GM12878 (cell line): ENCODE measurements at regions not wholly inside any gene's neighbourhood (a gene's known extent, or its start where the extent isn't known, plus 50 kb on each side); places are given as distances from the start of the nearest gene placed in this dataset.

Experiments used
- ATAC-seq: fragments of 200-7000 bp; cut with Tn5 transposase; 3 replicates; pipeline ENCODE4 v1.9.1; 2020; ENCODE audit warnings: mild to moderate bottlenecking, moderate library complexity
- BruUV-seq: library from RNA; stranded (reverse); fragments of 400-500 nt; replicated peaks from 2 replicates; lab custom pipeline; 2021; lab: Mats Ljungman, UMichigan
- CTCF ChIA-PET: fragments of 300-600 bp; sonication (Branson Sonifier 250); formaldehyde crosslinking; extraction: SDS; loops from one replicate; lab custom pipeline; 2021; ENCODE audit warnings: inconsistent platforms; lab: Yijun Ruan, JAX
- POLR2A ChIA-PET: fragments of 350-600 bp; formaldehyde crosslinking; extraction: SDS; loops from one replicate; lab custom pipeline; 2021; ENCODE audit warnings: inconsistent platforms; lab: Charles Lee
- RAD21 ChIA-PET: fragments of 300-600 bp; sonication (Branson Sonifier 250); formaldehyde crosslinking; loops from one replicate; lab custom pipeline; 2023; ENCODE audit warnings: antibody characterized with exemption; ENCODE audit not compliant: unreplicated experiment; lab: Charles Lee
- SMC1A ChIA-PET: fragments of 300-600 bp; sonication (Branson Sonifier 250); formaldehyde crosslinking; loops from one replicate; lab custom pipeline; 2023; ENCODE audit not compliant: unreplicated experiment, uncharacterized antibody; lab: Charles Lee
- DNase-seq: peaks from one replicate; pipeline ENCODE4 v3.0.0-alpha.2; 2011; ENCODE audit warnings: low read depth, low spot score
- FAIRE-seq: peaks from 3 replicates; lab custom pipeline; 2011; peaks lifted over from hg19 to GRCh38; lab: Jason Lieb, UNC
- H2AFZ ChIP-seq: 2 replicates; pipeline ENCODE4 v1.6.0; 2011; ENCODE audit warnings: low read depth, low read length, control low read depth; ENCODE audit not compliant: control insufficient read depth
- H3K27ac ChIP-seq: 2 replicates; pipeline ENCODE4 v1.5.1; 2011; ENCODE audit warnings: control low read depth; ENCODE audit not compliant: control insufficient read depth, insufficient read depth
- H3K27me3 ChIP-seq, 2 experiments: replicated peaks in 1 of 2; 2 replicates each; pipeline versions ENCODE4 v1.6.0 to v1.6.1; 2011; ENCODE audit warnings: low read length in 1 of 2; ENCODE audit not compliant: control insufficient read depth in 2 of 2, insufficient read depth in 2 of 2
- H3K36me3 ChIP-seq, 2 experiments: 2 replicates each; pipeline ENCODE4 v1.5.1; 2011; ENCODE audit warnings: low read length in 1 of 2; ENCODE audit not compliant: control insufficient read depth in 2 of 2, insufficient read depth in 2 of 2
- H3K4me1 ChIP-seq: 2 replicates; pipeline ENCODE4 v1.6.1; 2011; ENCODE audit warnings: mild to moderate bottlenecking, low read length, moderate library complexity, mixed read lengths; ENCODE audit not compliant: control insufficient read depth, insufficient read depth
- H3K4me2 ChIP-seq: 2 replicates; pipeline ENCODE4 v1.6.0; 2011; ENCODE audit warnings: control low read depth; ENCODE audit not compliant: control insufficient read depth, insufficient read depth
- H3K4me3 ChIP-seq: fragments of 200-600 bp; sonication (generic); 2 replicates; pipeline ENCODE4 v1.5.1; 2016
- H3K79me2 ChIP-seq: 2 replicates; pipeline ENCODE4 v1.6.0; 2011; ENCODE audit warnings: low read length; ENCODE audit not compliant: control insufficient read depth, insufficient read depth
- H3K9ac ChIP-seq: 2 replicates; pipeline ENCODE4 v1.8.0; 2011; ENCODE audit warnings: low read length, control low read depth, mixed read lengths; ENCODE audit not compliant: control insufficient read depth, insufficient read depth
- H3K9me3 ChIP-seq: replicated peaks from 3 replicates; pipeline ENCODE4 v1.5.1; 2011; ENCODE audit warnings: mild to moderate bottlenecking, low read length; ENCODE audit not compliant: control insufficient read depth, insufficient read depth
- H4K20me1 ChIP-seq: 2 replicates; pipeline ENCODE4 v1.6.0; 2011; ENCODE audit not compliant: control insufficient read depth, insufficient read depth
- BRCA1 ChIP-seq: IDR thresholded peaks from 2 replicates; pipeline ENCODE4 v1.6.1; 2011; ENCODE audit warnings: low read depth, low read length, improper control_type of control experiment
- CBFB ChIP-seq: IDR thresholded peaks from 2 replicates; pipeline ENCODE4 v1.6.1; 2016; ENCODE audit warnings: antibody characterized with exemption, low read depth
- CREB1 ChIP-seq: IDR thresholded peaks from 2 replicates; pipeline ENCODE4 v1.6.1; 2012; ENCODE audit warnings: low read depth, mild to moderate bottlenecking, inconsistent platforms
- ETV6 ChIP-seq, 2 experiments: fragments of 450-650 bp in 1 of 2; IDR thresholded peaks in 1 of 2; conservative IDR thresholded peaks in 1 of 2; 2 replicates each; pipeline ENCODE4 v1.6.1; 2014; ENCODE audit warnings: antibody characterized with exemption in 1 of 2, borderline replicate concordance in 1 of 2, low read depth in 1 of 2, mild to moderate bottlenecking in 1 of 2, moderate library complexity in 1 of 2
- FOXK2 ChIP-seq: fragments of 450-650 bp; IDR thresholded peaks from 2 replicates; pipeline ENCODE4 v1.6.1; 2017; ENCODE audit warnings: mild to moderate bottlenecking, moderate library complexity
- HDAC6 ChIP-seq: fragments of 200-600 bp; sonication (generic); IDR thresholded peaks from one replicate; pipeline ENCODE4 v1.8.0; 2017; ENCODE audit warnings: antibody characterized with exemption; ENCODE audit not compliant: unreplicated experiment
- NR2C2 ChIP-seq: IDR thresholded peaks from 2 replicates; pipeline ENCODE4 v1.6.1; 2011; ENCODE audit warnings: borderline replicate concordance, low read depth; ENCODE audit not compliant: control insufficient read depth, insufficient read length
- RAD51 ChIP-seq: fragments of 450-650 bp; IDR thresholded peaks from 2 replicates; pipeline ENCODE4 v1.6.1; 2016; ENCODE audit warnings: moderate library complexity, mild to moderate bottlenecking, inconsistent platforms
- RUNX3 ChIP-seq: IDR thresholded peaks from 2 replicates; pipeline ENCODE4 v1.6.1; 2012; ENCODE audit warnings: low read length, inconsistent platforms
- SMARCA5 ChIP-seq: fragments of 450-650 bp; IDR thresholded peaks from 2 replicates; pipeline ENCODE4 v1.6.1; 2017; ENCODE audit warnings: mild to moderate bottlenecking
- SPI1 ChIP-seq: IDR thresholded peaks from 2 replicates; pipeline ENCODE4 v1.6.1; 2011; ENCODE audit warnings: low read depth, mild to moderate bottlenecking, low read length, moderate library complexity, borderline replicate concordance; ENCODE audit not compliant: insufficient read depth
- ZNF207 ChIP-seq: fragments of 450-650 bp; IDR thresholded peaks from 2 replicates; pipeline ENCODE4 v1.6.1; 2014; ENCODE audit warnings: antibody characterized with exemption, mild to moderate bottlenecking, borderline replicate concordance
- ZSCAN29 ChIP-seq: fragments of 450-650 bp; IDR thresholded peaks from 2 replicates; pipeline ENCODE4 v1.6.1; 2017; ENCODE audit warnings: mild to moderate bottlenecking, moderate library complexity
- WGBS: methylation state at CpG from one replicate; pipeline ENCODE4 v1.1.6; 2016; ENCODE audit warnings: low lambda C conversion rate; ENCODE audit not compliant: insufficient replicate concordance, insufficient coverage; ENCODE audit errors: missing lambda C conversion rate; 5-methylcytosine and 5-hydroxymethylcytosine counted together
- in situ Hi-C: fragments of 300-500 bp; cut with MboI; formaldehyde crosslinking; loops from 9 replicates; pipeline ENCODE4 v1.14.3; 2018; ENCODE audit warnings: mixed read lengths
- intact Hi-C: fragments of 100-400 bp; cut with micrococcal nuclease; formaldehyde crosslinking; loops from one replicate; pipeline ENCODE4 v1.14.2; 2022; ENCODE audit not compliant: unreplicated experiment
- TF ChIP-seq, protein P1 (sequence below): fragments of 450-650 bp; IDR thresholded peaks from 2 replicates; pipeline ENCODE4 v1.6.1; 2017; ENCODE audit warnings: low read depth, mild to moderate bottlenecking, moderate library complexity
- TF ChIP-seq, protein P2 (sequence below): fragments of 450-650 bp; IDR thresholded peaks from 2 replicates; pipeline ENCODE4 v1.6.1; 2017; ENCODE audit warnings: mild to moderate bottlenecking, moderate library complexity
- TF ChIP-seq, protein P3 (sequence below): fragments of 450-650 bp; IDR thresholded peaks from 2 replicates; pipeline ENCODE4 v1.6.1; 2016; ENCODE audit warnings: mild to moderate bottlenecking

DNA sequence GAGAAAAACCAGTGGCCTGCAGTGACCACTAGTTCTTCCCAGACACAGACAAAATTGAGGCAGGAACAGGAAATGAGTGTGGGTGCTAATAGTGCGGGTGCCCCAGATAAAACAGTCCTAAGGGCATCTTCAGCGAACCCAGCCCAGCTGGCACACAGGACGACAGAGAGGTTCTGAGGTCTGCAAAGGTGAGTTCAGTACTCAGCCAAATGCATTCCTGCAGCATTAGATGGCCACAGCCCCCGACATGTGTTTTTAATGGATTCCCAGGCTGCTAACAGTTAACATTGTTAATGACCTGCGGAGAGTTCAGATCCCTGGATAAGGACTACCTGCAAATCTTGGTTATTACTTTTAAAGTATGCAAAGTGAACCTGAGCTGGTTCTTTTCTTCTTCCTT is 196.0 kb downstream of the HIBADH start (continued):
- TF ChIP-seq, protein P1, sequence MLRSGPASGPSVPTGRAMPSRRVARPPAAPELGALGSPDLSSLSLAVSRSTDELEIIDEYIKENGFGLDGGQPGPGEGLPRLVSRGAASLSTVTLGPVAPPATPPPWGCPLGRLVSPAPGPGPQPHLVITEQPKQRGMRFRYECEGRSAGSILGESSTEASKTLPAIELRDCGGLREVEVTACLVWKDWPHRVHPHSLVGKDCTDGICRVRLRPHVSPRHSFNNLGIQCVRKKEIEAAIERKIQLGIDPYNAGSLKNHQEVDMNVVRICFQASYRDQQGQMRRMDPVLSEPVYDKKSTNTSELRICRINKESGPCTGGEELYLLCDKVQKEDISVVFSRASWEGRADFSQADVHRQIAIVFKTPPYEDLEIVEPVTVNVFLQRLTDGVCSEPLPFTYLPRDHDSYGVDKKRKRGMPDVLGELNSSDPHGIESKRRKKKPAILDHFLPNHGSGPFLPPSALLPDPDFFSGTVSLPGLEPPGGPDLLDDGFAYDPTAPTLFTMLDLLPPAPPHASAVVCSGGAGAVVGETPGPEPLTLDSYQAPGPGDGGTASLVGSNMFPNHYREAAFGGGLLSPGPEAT: no peak
- no peak for TF ChIP-seq ZSCAN29
- TF ChIP-seq, protein P2, sequence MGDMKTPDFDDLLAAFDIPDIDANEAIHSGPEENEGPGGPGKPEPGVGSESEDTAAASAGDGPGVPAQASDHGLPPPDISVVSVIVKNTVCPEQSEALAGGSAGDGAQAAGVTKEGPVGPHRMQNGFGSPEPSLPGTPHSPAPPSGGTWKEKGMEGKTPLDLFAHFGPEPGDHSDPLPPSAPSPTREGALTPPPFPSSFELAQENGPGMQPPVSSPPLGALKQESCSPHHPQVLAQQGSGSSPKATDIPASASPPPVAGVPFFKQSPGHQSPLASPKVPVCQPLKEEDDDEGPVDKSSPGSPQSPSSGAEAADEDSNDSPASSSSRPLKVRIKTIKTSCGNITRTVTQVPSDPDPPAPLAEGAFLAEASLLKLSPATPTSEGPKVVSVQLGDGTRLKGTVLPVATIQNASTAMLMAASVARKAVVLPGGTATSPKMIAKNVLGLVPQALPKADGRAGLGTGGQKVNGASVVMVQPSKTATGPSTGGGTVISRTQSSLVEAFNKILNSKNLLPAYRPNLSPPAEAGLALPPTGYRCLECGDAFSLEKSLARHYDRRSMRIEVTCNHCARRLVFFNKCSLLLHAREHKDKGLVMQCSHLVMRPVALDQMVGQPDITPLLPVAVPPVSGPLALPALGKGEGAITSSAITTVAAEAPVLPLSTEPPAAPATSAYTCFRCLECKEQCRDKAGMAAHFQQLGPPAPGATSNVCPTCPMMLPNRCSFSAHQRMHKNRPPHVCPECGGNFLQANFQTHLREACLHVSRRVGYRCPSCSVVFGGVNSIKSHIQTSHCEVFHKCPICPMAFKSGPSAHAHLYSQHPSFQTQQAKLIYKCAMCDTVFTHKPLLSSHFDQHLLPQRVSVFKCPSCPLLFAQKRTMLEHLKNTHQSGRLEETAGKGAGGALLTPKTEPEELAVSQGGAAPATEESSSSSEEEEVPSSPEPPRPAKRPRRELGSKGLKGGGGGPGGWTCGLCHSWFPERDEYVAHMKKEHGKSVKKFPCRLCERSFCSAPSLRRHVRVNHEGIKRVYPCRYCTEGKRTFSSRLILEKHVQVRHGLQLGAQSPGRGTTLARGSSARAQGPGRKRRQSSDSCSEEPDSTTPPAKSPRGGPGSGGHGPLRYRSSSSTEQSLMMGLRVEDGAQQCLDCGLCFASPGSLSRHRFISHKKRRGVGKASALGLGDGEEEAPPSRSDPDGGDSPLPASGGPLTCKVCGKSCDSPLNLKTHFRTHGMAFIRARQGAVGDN: no peak
- TF ChIP-seq SMARCA5: no peak
- no peak for TF ChIP-seq SPI1
- TF ChIP-seq HDAC6: no peak
- no peak for TF ChIP-seq RAD51

DNA sequence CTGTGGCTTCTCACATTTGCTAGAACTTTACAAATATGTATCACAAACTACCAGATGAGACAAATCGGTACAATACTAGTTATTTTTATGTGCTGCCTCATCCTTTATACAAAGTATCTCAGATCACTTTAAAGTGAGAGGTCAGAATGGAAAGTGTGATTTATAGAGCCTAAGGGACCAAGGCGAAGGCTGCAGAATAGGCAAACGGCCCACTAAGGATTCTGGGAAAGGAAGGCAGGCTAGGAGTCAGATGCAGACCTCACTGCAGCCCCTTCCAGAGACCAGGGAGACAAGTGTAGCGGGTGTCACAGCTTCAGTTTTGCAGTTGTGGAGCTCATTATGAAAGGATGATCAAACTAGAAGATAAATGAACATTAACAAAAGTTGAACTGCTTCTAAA is 190.6 kb downstream of the HIBADH start:
- RAD21 ChIA-PET: no interaction called here
- Histone ChIP-seq H2AFZ (no peak overlapping the region), H3K27ac (no peak overlapping the region), H3K4me2 (no peak overlapping the region), H3K9ac (no peak overlapping the region), H3K9me3 (no peaks in the 10 kb centered on the region), H3K79me2 (no peaks in the 10 kb centered on the region), H4K20me1 (no peaks in the 10 kb centered on the region), H3K36me3 (no peaks in the 10 kb centered on the region), H3K27me3 (0 out of 4 replicates have a peak, but pooled peaks cover 0 to 1% of the 10 kb centered on the region in 2 experiments), H3K4me1 (no peaks in the 10 kb centered on the region), H3K4me3 (no peak overlapping the region)
- CTCF ChIA-PET: no interaction called here
- DNase-seq (no peak), ATAC-seq (no peak), FAIRE-seq (no peak)
- in situ Hi-C loops (no loop called here), intact Hi-C loops (no loop called here)
- no TSS peak for BruUV-seq
- 9% methylated on average over 4 of the region's 4 CpGs for WGBS
- POLR2A ChIA-PET: no interaction called here
- SMC1A ChIA-PET: no interaction called here
- no peak for TF ChIP-seq ZNF207
- TF ChIP-seq, protein P3, sequence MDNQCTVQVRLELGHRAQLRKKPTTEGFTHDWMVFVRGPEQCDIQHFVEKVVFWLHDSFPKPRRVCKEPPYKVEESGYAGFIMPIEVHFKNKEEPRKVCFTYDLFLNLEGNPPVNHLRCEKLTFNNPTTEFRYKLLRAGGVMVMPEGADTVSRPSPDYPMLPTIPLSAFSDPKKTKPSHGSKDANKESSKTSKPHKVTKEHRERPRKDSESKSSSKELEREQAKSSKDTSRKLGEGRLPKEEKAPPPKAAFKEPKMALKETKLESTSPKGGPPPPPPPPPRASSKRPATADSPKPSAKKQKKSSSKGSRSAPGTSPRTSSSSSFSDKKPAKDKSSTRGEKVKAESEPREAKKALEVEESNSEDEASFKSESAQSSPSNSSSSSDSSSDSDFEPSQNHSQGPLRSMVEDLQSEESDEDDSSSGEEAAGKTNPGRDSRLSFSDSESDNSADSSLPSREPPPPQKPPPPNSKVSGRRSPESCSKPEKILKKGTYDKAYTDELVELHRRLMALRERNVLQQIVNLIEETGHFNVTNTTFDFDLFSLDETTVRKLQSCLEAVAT: no peak
- no peak for TF ChIP-seq CBFB
- no peak for TF ChIP-seq RUNX3
- TF ChIP-seq FOXK2: no peak
- TF ChIP-seq NR2C2: no peak
- TF ChIP-seq BRCA1: no peak
- TF ChIP-seq ETV6 (conservative IDR thresholded peaks at IDR 0.05 in 1 of 2, IDR thresholded peaks at IDR 0.05 in 1 of 2; ENCODE audit: borderline replicate concordance in 1 of 2, low read depth in 1 of 2): no peak
- TF ChIP-seq CREB1: no peak
